Omental fat pad (tissue), 3 donors: ENCODE measurements at regions not wholly inside any gene's neighbourhood (a gene's known extent, or its start where the extent isn't known, plus 50 kb on each side); places are given as distances from the start of the nearest gene placed in this dataset.

Experiments used
- ATAC-seq: fragments of 150-250 bp; one replicate; pipeline ENCODE4 v1.9.1; 2016; ENCODE audit warnings: mild to moderate bottlenecking, moderate library complexity; ENCODE audit not compliant: low FRiP score
- DNase-seq: peaks from one replicate; pipeline ENCODE4 v3.0.0-alpha.2; 2019; ENCODE audit warnings: low spot score
- TF ChIP-seq, protein P1 (sequence below), 3 donors: fragments of 450-650 bp; IDR thresholded peaks; one replicate each; pipeline ENCODE4 v1.5.1; 2016 to 2017; ENCODE audit warnings: antibody characterized with exemption in 3 of 3, mild to moderate bottlenecking in 3 of 3, moderate library complexity in 2 of 3

DNA sequence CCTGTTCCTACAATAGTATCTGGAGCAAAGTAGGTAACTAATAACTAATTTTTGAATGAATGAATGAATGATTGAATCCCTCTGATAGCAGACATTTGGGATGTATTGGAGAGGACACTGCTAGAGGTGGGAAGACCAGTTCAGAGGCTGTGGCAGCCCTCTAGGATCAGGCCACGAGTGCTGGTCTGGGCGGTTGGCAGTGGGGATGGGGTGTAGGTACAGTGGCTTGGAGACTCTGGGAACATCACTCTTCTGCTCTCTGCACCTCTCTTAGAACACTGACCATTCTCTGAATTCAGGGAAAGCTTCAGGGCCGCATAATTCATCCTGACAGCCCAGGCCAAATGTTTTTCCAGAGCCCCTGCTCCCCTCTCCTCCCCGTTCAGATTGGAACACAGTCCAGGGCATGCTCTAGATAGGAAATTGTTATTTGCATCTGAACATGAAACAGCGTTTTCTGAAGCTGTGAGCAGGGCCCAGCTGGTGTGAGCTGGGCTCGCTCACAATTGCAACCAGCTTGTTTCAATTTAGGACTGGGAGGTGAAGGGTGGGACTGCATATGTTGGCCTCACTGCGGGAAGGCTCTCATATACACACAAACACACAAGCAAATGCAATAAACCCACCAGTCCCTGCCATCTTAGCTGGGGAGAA is 253.1 kb upstream of the USP24 start:
- no peak for ATAC-seq
- TF ChIP-seq, protein P1, sequence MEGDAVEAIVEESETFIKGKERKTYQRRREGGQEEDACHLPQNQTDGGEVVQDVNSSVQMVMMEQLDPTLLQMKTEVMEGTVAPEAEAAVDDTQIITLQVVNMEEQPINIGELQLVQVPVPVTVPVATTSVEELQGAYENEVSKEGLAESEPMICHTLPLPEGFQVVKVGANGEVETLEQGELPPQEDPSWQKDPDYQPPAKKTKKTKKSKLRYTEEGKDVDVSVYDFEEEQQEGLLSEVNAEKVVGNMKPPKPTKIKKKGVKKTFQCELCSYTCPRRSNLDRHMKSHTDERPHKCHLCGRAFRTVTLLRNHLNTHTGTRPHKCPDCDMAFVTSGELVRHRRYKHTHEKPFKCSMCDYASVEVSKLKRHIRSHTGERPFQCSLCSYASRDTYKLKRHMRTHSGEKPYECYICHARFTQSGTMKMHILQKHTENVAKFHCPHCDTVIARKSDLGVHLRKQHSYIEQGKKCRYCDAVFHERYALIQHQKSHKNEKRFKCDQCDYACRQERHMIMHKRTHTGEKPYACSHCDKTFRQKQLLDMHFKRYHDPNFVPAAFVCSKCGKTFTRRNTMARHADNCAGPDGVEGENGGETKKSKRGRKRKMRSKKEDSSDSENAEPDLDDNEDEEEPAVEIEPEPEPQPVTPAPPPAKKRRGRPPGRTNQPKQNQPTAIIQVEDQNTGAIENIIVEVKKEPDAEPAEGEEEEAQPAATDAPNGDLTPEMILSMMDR (IDR thresholded peaks at IDR 0.05) = no peak
- DNase-seq = no peak

DNA sequence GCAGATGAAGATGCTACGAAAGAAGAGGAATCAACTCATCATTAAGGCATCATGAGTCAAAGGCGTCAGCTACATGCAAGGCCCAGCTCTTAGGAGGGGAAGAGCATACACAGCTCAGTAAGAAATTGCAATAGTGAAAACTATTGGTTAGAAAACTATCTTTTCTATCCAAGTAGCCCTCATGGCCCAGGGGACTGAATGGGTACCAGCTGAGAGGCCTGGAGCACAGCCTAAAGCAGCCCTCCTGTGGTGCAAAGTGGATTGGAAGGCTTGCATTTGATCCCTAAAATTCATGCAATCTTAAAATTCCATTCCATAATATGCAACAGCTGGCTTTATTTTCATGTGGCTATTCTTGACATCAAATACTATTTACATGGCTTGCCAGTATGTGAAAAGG is 251.8 kb upstream of the USP24 start:
- TF ChIP-seq, protein P1 (IDR thresholded peaks at IDR 0.05) = no peak
- ATAC-seq = no peak
- DNase-seq = no peak

DNA sequence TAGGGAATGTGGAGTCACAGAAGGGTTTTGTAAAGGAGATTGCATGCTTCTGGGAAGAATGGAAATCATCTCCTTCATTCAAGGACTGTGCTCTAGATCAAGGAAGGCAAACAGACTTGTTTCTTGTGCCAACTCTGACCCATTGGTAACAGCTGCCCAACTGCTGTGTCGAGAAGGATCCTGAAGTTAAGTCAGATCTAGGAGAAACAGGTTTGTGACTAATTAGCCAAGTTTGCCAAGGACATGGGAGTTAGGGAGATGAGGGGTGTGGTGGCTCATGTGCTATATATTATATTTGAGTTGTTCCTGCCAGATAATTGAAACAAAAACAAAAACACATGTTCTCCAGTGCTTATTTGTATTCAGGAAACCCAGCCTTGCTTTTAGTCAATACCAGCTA is 251.2 kb upstream of the USP24 start:
- TF ChIP-seq, protein P1 (IDR thresholded peaks at IDR 0.05) = no peak
- ATAC-seq (no peak), DNase-seq (no peak)

DNA sequence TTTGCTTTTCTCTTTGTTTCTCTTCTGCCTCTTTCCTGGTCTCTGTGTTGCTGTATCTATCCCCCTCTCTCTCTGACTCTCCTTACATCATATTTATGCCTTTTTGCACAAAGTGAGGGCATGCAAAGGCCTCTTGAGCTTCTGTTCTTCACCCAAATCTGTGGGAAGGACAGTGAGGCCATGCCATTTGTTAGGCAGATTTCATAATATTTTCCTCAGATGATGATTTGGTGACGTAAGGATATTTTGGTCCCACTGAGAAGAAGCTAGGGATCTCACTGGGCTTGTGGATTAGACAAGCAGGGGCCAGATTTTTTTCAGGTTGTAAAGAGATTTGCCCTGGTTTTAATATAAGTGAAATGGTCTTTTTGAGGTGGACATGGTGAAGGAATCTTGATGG is 249.4 kb upstream of the USP24 start:
- ATAC-seq = no peak
- no peak for DNase-seq
- TF ChIP-seq, protein P1 (IDR thresholded peaks at IDR 0.05) = no peak

DNA sequence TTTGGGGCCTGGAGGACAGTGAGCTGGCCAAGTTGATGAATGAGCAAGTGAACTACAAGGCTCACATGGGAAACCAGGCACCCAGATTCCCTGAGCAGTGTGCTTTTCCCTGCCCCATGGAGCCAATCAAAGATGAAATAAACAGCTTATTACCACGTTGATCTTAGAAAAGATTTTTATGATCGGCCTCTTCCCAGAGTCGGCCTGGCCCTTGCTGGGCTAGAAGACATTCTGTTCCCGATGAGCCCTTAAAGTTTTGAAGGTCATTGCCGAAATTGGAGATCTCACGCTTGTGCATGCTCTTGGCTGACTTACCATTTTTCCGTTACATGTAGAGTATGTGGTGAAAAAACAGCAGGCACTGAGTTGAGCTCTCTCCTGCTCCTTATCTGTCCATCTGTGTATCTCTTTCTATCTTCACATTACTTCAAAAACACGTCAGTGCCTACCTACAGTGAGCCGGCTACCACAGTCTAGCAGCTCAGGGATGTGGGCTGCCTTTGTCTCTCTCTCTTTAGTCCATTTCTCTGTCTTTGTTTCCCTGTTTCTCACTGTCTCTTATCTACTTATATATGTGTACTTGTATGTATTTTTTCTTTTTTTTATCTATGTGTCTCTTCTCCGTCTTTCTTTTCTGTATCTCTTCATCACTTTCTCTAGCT is 248.8 kb upstream of the USP24 start:
- ATAC-seq (peak; percentile 48), DNase-seq (no peak)
- TF ChIP-seq, protein P1 (IDR thresholded peaks at IDR 0.05) = no peak

DNA sequence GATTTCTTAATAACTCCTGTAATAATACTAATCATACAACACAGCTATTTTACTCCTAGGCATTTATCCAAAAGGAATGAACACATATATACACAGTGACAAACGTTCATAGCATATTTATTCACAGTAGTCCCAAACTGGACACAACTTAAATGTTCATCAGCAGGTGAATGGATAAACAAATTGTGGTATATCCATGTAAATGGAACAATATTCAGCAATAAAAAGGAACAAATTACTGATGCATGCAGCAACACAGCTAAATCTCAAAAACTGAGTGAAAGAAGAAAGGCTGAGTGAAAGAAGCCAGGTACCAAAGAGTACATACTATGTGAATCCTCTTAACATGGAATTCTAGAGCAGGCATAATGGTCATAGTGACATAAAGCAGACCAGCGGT is 242.7 kb upstream of the USP24 start:
- TF ChIP-seq, protein P1 (IDR thresholded peaks at IDR 0.05) = no peak
- DNase-seq = no peak
- no peak for ATAC-seq

DNA sequence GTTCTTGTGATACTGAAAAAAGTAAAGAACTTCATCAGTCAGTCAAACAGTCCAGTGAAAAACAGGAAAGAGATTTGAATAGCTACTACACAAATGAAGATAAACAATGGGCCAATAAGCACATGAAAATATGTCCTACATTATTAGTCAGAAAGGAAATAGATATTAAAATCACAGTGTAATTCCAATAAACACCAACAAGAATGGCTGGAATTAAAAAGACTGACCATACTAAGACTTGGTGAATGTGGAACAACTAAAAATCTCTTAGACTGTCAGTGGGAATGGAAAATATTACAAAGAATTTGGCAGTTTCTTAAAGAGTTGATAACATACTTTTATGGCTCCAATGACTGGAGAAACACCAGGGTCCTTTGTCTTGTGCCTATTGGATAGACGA is 241.8 kb upstream of the USP24 start:
- DNase-seq (no peak), ATAC-seq (no peak)
- TF ChIP-seq, protein P1 (IDR thresholded peaks at IDR 0.05) = no peak
